CD14-positive monocyte (primary cell): ENCODE measurements at regions not wholly inside any gene's neighbourhood (a gene's known extent, or its start where the extent isn't known, plus 50 kb on each side); places are given as distances from the start of the nearest gene placed in this dataset.

ENCODE experiments used
- DNase-seq, 3 donors: peaks; one replicate each; pipeline ENCODE4 v3.0.0-alpha.2; 2011 to 2022
- H2AFZ ChIP-seq: 2 replicates; pipeline ENCODE4 v1.6.0; 2012; ENCODE audit warnings: mild to moderate bottlenecking, low read depth, low read length, inconsistent platforms; ENCODE audit not compliant: insufficient read depth, poor library complexity, severe bottlenecking
- H3K27ac ChIP-seq, 2 donors: 1 replicate in 1 of 2; 2 replicates in 1 of 2; pipeline ENCODE4 v1.5.1; 2012 to 2013; ENCODE audit warnings: low read length in 2 of 2, control low read depth in 1 of 2, inconsistent platforms in 1 of 2, low read depth in 1 of 2, mild to moderate bottlenecking in 1 of 2
- H3K27me3 ChIP-seq, 2 donors: one replicate each; pipeline versions ENCODE4 v1.6.0 to v1.6.1; 2011 to 2013; ENCODE audit warnings: low read length in 2 of 2; ENCODE audit not compliant: control insufficient read depth in 2 of 2, insufficient read depth in 2 of 2
- H3K36me3 ChIP-seq, 2 donors: replicated peaks in 1 of 2; 1 replicate in 1 of 2; 2 replicates in 1 of 2; pipeline versions ENCODE4 v1.5.1 to v1.6.1; 2012 to 2013; ENCODE audit warnings: low read length in 2 of 2, control low read depth in 1 of 2, inconsistent platforms in 1 of 2, mild to moderate bottlenecking in 1 of 2; ENCODE audit not compliant: insufficient read depth in 2 of 2, control insufficient read depth in 1 of 2
- H3K4me1 ChIP-seq, 2 donors: 1 replicate in 1 of 2; 2 replicates in 1 of 2; pipeline versions ENCODE4 v1.5.1 to v1.6.1; 2012 to 2013; ENCODE audit warnings: low read length in 2 of 2, control low read depth in 1 of 2, inconsistent platforms in 1 of 2, mild to moderate bottlenecking in 1 of 2, moderate library complexity in 1 of 2; ENCODE audit not compliant: insufficient read depth in 2 of 2, control insufficient read depth in 1 of 2
- H3K4me2 ChIP-seq: replicated peaks from 2 replicates; pipeline ENCODE3; 2012; ENCODE audit warnings: low read length, moderate library complexity, mild to moderate bottlenecking; ENCODE audit not compliant: poor library complexity, severe bottlenecking; ENCODE audit errors: extremely low read depth
- H3K4me3 ChIP-seq, 3 experiments: fragments of 200-600 bp in 1 of 3; sonication (generic) in 1 of 3; replicated peaks in 1 of 3; 1 replicate in 2 of 3; 2 replicates in 1 of 3; pipeline ENCODE4 v1.5.1; 2011 to 2013; ENCODE audit warnings: low read length in 3 of 3, mild to moderate bottlenecking in 3 of 3, control low read depth in 2 of 3, low read depth in 2 of 3, inconsistent platforms in 1 of 3, moderate library complexity in 1 of 3
- H3K79me2 ChIP-seq: 2 replicates; pipeline ENCODE4 v1.6.0; 2012; ENCODE audit warnings: mild to moderate bottlenecking, control low read depth, inconsistent platforms, low read length, moderate library complexity; ENCODE audit not compliant: insufficient read depth
- H3K9ac ChIP-seq: 2 replicates; pipeline ENCODE4 v1.6.0; 2017; ENCODE audit warnings: low read length, mild to moderate bottlenecking; ENCODE audit not compliant: insufficient read depth, poor library complexity, severe bottlenecking
- H3K9me3 ChIP-seq, 2 donors: replicated peaks in 1 of 2; 1 replicate in 1 of 2; 2 replicates in 1 of 2; pipeline versions ENCODE4 v1.5.1 to v1.6.1; 2012 to 2013; ENCODE audit warnings: low read length in 2 of 2, control low read depth in 1 of 2; ENCODE audit not compliant: control insufficient read depth in 1 of 2, insufficient read depth in 1 of 2
- H4K20me1 ChIP-seq: 2 replicates; pipeline ENCODE4 v1.6.0; 2012; ENCODE audit warnings: mild to moderate bottlenecking, low read length, control low read depth, moderate library complexity; ENCODE audit not compliant: insufficient read depth
- H3K27ac Mint-ChIP-seq, 7 donors: one replicate each; pipeline ENCODE4 v1.8.0; 2020; ENCODE audit warnings: mild to moderate bottlenecking in 7 of 7, mixed read lengths in 7 of 7, moderate library complexity in 6 of 7, inconsistent platforms in 2 of 7
- H3K27me3 Mint-ChIP-seq, 3 donors: one replicate each; pipeline ENCODE4 v1.8.0; 2021 to 2022; ENCODE audit warnings: low read depth in 3 of 3, mild to moderate bottlenecking in 3 of 3, mixed read lengths in 3 of 3, moderate library complexity in 3 of 3, inconsistent platforms in 1 of 3
- H3K36me3 Mint-ChIP-seq, 2 donors: one replicate each; pipeline ENCODE4 v1.8.0; 2020; ENCODE audit warnings: mixed read lengths in 2 of 2, inconsistent platforms in 1 of 2, mild to moderate bottlenecking in 1 of 2
- H3K4me1 Mint-ChIP-seq: one replicate; pipeline ENCODE4 v1.8.0; 2020; ENCODE audit warnings: mild to moderate bottlenecking, mixed read lengths
- H3K4me3 Mint-ChIP-seq, 2 donors: one replicate each; pipeline ENCODE4 v1.8.0; 2020; ENCODE audit warnings: mild to moderate bottlenecking in 2 of 2, mixed read lengths in 2 of 2, moderate library complexity in 1 of 2
- H3K9me3 Mint-ChIP-seq, 7 donors: one replicate each; pipeline ENCODE4 v1.8.0; 2020 to 2022; ENCODE audit warnings: mixed read lengths in 7 of 7, mild to moderate bottlenecking in 6 of 7, moderate library complexity in 6 of 7, inconsistent platforms in 2 of 7
- CTCF ChIP-seq: fragments of 200-600 bp; IDR thresholded peaks from one replicate; pipeline ENCODE4 v1.8.0; 2022; ENCODE audit warnings: antibody characterized with exemption, mild to moderate bottlenecking
- WGBS: methylation state at CpG from one replicate; pipeline ENCODE4 v1.1.5; 2013; ENCODE audit warnings: missing lambda C conversion rate; ENCODE audit not compliant: insufficient coverage; 5-methylcytosine and 5-hydroxymethylcytosine counted together
- intact Hi-C, 2 donors: fragments of 100-400 bp; cut with micrococcal nuclease; formaldehyde crosslinking; loops; one replicate each; pipeline versions ENCODE4 v1.15.0 to v1.15.1; 2023

GRCh38 chr1:100806601-100807000 lies 87.1 kb downstream of the VCAM1 start:
- H3K4me1 Mint-ChIP-seq, result no peaks in the 10 kb centered on the region
- no peak overlapping the region for H3K4me2 ChIP-seq
- WGBS, result no CpG with 5 or more reads among the region's 2 CpGs
- no peak overlapping the region for H3K27ac ChIP-seq
- H3K36me3 Mint-ChIP-seq, result no peaks in the 10 kb centered on the region
- H4K20me1 ChIP-seq, result no peaks in the 10 kb centered on the region
- H3K9me3 ChIP-seq, result no peaks in the 10 kb centered on the region
- no peaks in the 10 kb centered on the region for H3K27me3 ChIP-seq
- H3K9me3 Mint-ChIP-seq, result peaks cover 0 to 5% (median 0%) of the 10 kb centered on the region in 7 donors
- H3K79me2 ChIP-seq, result no peaks in the 10 kb centered on the region
- H2AFZ ChIP-seq, result no peak overlapping the region
- H3K9ac ChIP-seq, result no peak overlapping the region
- no peak overlapping the region for H3K27ac Mint-ChIP-seq
- TF ChIP-seq CTCF, result no peak
- no peaks in the 10 kb centered on the region for H3K36me3 ChIP-seq
- DNase-seq, result no peak
- H3K4me3 Mint-ChIP-seq, result no peak overlapping the region
- H3K4me3 ChIP-seq, result no peak overlapping the region
- H3K4me1 ChIP-seq, result no peaks in the 10 kb centered on the region
- intact Hi-C loops, result no loop called here
- H3K27me3 Mint-ChIP-seq, result peaks cover 0 to 2% (median 2%) of the 10 kb centered on the region in 3 donors

GRCh38 chr1:100810360-100810759 lies 84.3 kb downstream of the EXTL2 start:
- Histone ChIP-seq H4K20me1 (no peaks in the 10 kb centered on the region), H2AFZ (no peak overlapping the region), H3K4me3 (no peak overlapping the region), H3K9me3 (no peaks in the 10 kb centered on the region), H3K27ac (no peak overlapping the region), H3K4me1 (no peaks in the 10 kb centered on the region), H3K36me3 (no peaks in the 10 kb centered on the region), H3K27me3 (no peaks in the 10 kb centered on the region), H3K9ac (no peak overlapping the region), H3K79me2 (no peaks in the 10 kb centered on the region), H3K4me2 (no peak overlapping the region)
- no peaks in the 10 kb centered on the region for H3K36me3 Mint-ChIP-seq
- no peak overlapping the region for H3K27ac Mint-ChIP-seq
- intact Hi-C loops, result no loop called here
- H3K4me3 Mint-ChIP-seq, result no peak overlapping the region
- WGBS, result 86% methylated on average over 3 of the region's 4 CpGs
- no peak for TF ChIP-seq CTCF
- H3K9me3 Mint-ChIP-seq, result no peaks in the 10 kb centered on the region
- H3K4me1 Mint-ChIP-seq, result peaks cover 9% of the 10 kb centered on the region
- H3K27me3 Mint-ChIP-seq, result peaks cover 0 to 2% (median 0%) of the 10 kb centered on the region in 3 donors
- DNase-seq, result no peak
